Endometrial microvascular endothelial cells (primary cell): ENCODE measurements at regions not wholly inside any gene's neighbourhood (a gene's known extent, or its start where the extent isn't known, plus 50 kb on each side); places are given as distances from the start of the nearest gene placed in this dataset.
"Not testable (repeated sequence)": the region's sequence is repeated elsewhere in the genome, so short reads cannot be mapped to it uniquely, and the experiment has no call there.

Source experiments
- in situ Hi-C: cut with HindIII; loops from 2 replicates; pipeline ENCODE4 v1.10.0; 2017; ENCODE audit warnings: low sequenced_read_pairs, low pct_unique_long_range_greater_than_20kb; ENCODE audit errors: inconsistent ontology term

- in situ Hi-C loops = not testable (repeated sequence)
Observed at GRCh38 chr1:222470252-222470805, 77.6 kb downstream of the HHIPL2 start.

- in situ Hi-C loops = no loop called here
Observed at GRCh38 chr1:222466150-222466865, 81.6 kb downstream of the HHIPL2 start.

- in situ Hi-C loops = no loop called here
Observed at GRCh38 chr1:222465211-222466041, 82.5 kb downstream of the HHIPL2 start.

- in situ Hi-C loops = no loop called here
Observed at GRCh38 chr1:222464841-222465210, 83.1 kb downstream of the HHIPL2 start.

- in situ Hi-C loops = no loop called here
Observed at GRCh38 chr1:222463059-222463730, 84.7 kb downstream of the HHIPL2 start.

GRCh38 chr1:222462601-222463000 lies 85.3 kb downstream of the HHIPL2 start:
- in situ Hi-C loops = no loop called here

- in situ Hi-C loops = no loop called here
Observed at GRCh38 chr1:222461941-222462340, 86.0 kb downstream of the HHIPL2 start.

- in situ Hi-C loops = no loop called here
Observed at GRCh38 chr1:222459652-222460051, 88.3 kb downstream of the HHIPL2 start.

- in situ Hi-C loops = no loop called here
Observed at GRCh38 chr1:222457513-222457912, 90.4 kb downstream of the HHIPL2 start.

GRCh38 chr1:222457084-222457483 lies 90.8 kb downstream of the HHIPL2 start:
- in situ Hi-C loops = no loop called here

GRCh38 chr1:222455188-222455879 lies 92.6 kb downstream of the HHIPL2 start:
- in situ Hi-C loops = no loop called here

- in situ Hi-C loops = no loop called here
Observed at GRCh38 chr1:222454782-222455181, 93.1 kb downstream of the HHIPL2 start.

GRCh38 chr1:222454186-222454585 lies 93.7 kb downstream of the HHIPL2 start:
- in situ Hi-C loops = no loop called here

- in situ Hi-C loops = no loop called here
Observed at GRCh38 chr1:222452031-222452430, 95.9 kb downstream of the HHIPL2 start.

GRCh38 chr1:222443566-222443965 lies 104.3 kb downstream of the HHIPL2 start:
- in situ Hi-C loops = no loop called here

- in situ Hi-C loops = no loop called here
Observed at GRCh38 chr1:222441066-222441465, 106.8 kb downstream of the HHIPL2 start.

GRCh38 chr1:222424826-222425225 lies 123.1 kb downstream of the HHIPL2 start:
- in situ Hi-C loops = no loop called here

- in situ Hi-C loops = no loop called here
Observed at GRCh38 chr1:222421380-222421779, 126.5 kb downstream of the HHIPL2 start.

- in situ Hi-C loops = no loop called here
Observed at GRCh38 chr1:222420633-222421032, 127.3 kb downstream of the HHIPL2 start.
